ENCODE measurements at regions not wholly inside any gene's neighbourhood (a gene's known extent, or its start where the extent isn't known, plus 50 kb on each side); places are given as distances from the start of the nearest gene placed in this dataset.

GRCh38 chr3:139123377-139124095 is 78.8 kb upstream of the PRR23C start:
- H3K14ac ChIP-seq (ENCODE audit: insufficient read depth, low read length) = 0 out of 2 replicates have a peak overlapping the region, but pooled peaks have one; percentile 23
- TF ChIP-seq, protein P1, sequence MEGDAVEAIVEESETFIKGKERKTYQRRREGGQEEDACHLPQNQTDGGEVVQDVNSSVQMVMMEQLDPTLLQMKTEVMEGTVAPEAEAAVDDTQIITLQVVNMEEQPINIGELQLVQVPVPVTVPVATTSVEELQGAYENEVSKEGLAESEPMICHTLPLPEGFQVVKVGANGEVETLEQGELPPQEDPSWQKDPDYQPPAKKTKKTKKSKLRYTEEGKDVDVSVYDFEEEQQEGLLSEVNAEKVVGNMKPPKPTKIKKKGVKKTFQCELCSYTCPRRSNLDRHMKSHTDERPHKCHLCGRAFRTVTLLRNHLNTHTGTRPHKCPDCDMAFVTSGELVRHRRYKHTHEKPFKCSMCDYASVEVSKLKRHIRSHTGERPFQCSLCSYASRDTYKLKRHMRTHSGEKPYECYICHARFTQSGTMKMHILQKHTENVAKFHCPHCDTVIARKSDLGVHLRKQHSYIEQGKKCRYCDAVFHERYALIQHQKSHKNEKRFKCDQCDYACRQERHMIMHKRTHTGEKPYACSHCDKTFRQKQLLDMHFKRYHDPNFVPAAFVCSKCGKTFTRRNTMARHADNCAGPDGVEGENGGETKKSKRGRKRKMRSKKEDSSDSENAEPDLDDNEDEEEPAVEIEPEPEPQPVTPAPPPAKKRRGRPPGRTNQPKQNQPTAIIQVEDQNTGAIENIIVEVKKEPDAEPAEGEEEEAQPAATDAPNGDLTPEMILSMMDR (conservative IDR thresholded peaks at IDR 0.05) = no peak
- H2AFZ ChIP-seq (ENCODE audit: low read length) = no peak overlapping the region

More at GRCh38 chr3:139123377-139124095, 78.8 kb upstream of the PRR23C start:
- Histone ChIP-seq H2BK20ac (ENCODE audit: low read depth, low read length, poor library complexity, severe bottlenecking) (no peak overlapping the region), H3K4ac (ENCODE audit: low read depth, low read length) (no peak overlapping the region), H2BK120ac (ENCODE audit: low read depth, low read length, poor library complexity, severe bottlenecking) (no peak overlapping the region), H4K20me1 (ENCODE audit: control insufficient read depth, insufficient read depth, insufficient read length) (no peaks in the 10 kb centered on the region), H3T11ph (ENCODE audit: low read length) (no peak overlapping the region), H3K4me1 (ENCODE audit: insufficient read depth, low read length) (no peaks in the 10 kb centered on the region), H3K9me3 (ENCODE audit: control insufficient read depth, low read depth, low read length) (no peaks in the 10 kb centered on the region), H2AK5ac (ENCODE audit: insufficient read length, low read length) (no peak overlapping the region), H3K56ac (ENCODE audit: insufficient read length, low read depth, low read length) (no peak overlapping the region), H2BK5ac (ENCODE audit: insufficient read length, low read length) (no peak overlapping the region), H4K91ac (ENCODE audit: insufficient read length, low read depth, low read length) (no peak overlapping the region), H3K27me3 (ENCODE audit: insufficient read depth, low read length) (no peaks in the 10 kb centered on the region), H2BK12ac (ENCODE audit: insufficient read length, low read depth, low read length) (no peak overlapping the region), H4K8ac (replicated peaks; ENCODE audit: insufficient read length, low read depth, low read length) (no peak overlapping the region), H3K23ac (ENCODE audit: insufficient read length, low read depth, low read length) (no peak overlapping the region), H3K79me1 (ENCODE audit: insufficient read depth, low read depth, low read length, poor library complexity, severe bottlenecking) (no peaks in the 10 kb centered on the region), H3K9ac (ENCODE audit: extremely low read depth, insufficient read length, low read length) (no peak overlapping the region), H3K4me2 (ENCODE audit: insufficient read depth, insufficient read length, low read length) (no peak overlapping the region), H2BK15ac (ENCODE audit: low read depth, low read length) (no peak overlapping the region), H3K79me2 (ENCODE audit: insufficient read depth, low read length) (no peaks in the 10 kb centered on the region), H3K18ac (ENCODE audit: insufficient read length, low read depth, low read length) (no peak overlapping the region), H3K27ac (ENCODE audit: insufficient read length, low read depth, low read length) (no peak overlapping the region), H3K23me2 (ENCODE audit: insufficient read length, low read depth, low read length, poor library complexity, severe bottlenecking) (no peaks in the 10 kb centered on the region), H4K5ac (ENCODE audit: insufficient read length, low read depth, low read length) (no peak overlapping the region)
- no CpG with 5 or more reads among the region's 10 CpGs for WGBS (ENCODE audit: extremely low coverage, insufficient read length, low lambda C conversion rate)
- Mint-ChIP-seq H3K27me3 (ENCODE audit: low read depth) (peaks cover under 1% of the 10 kb centered on the region; the same call in 1 of the 2 replicates), H3K4me3 (no peak overlapping the region), H3K27ac (no peak overlapping the region), H3K36me3 (ENCODE audit: insufficient read depth in 1 of 3, low read depth in 3 of 3) (no peaks in the 10 kb centered on the region), H3K4me1 (peaks cover 2 to 5% of the 10 kb centered on the region in 2 experiments; a peak in 3 of 4 replicates), H3K9me3 (no peaks in the 10 kb centered on the region)
- DNase-seq = no peak
